GM10266 (cell line): ENCODE measurements at regions not wholly inside any gene's neighbourhood (a gene's known extent, or its start where the extent isn't known, plus 50 kb on each side); places are given as distances from the start of the nearest gene placed in this dataset.
"Not testable (repeated sequence)": the region's sequence is repeated elsewhere in the genome, so short reads cannot be mapped to it uniquely, and the experiment has no call there.

Experiments
- DNase-seq: peaks from one replicate; pipeline ENCODE4 v3.0.0; 2012; ENCODE audit errors: extremely low spot score
- TF ChIP-seq, protein P1 (sequence below): IDR thresholded peaks from 2 replicates; pipeline ENCODE4 v1.5.1; 2012; ENCODE audit warnings: mild to moderate bottlenecking, low read depth; ENCODE audit not compliant: control insufficient read depth, insufficient read depth; ENCODE audit errors: missing control alignments

DNA sequence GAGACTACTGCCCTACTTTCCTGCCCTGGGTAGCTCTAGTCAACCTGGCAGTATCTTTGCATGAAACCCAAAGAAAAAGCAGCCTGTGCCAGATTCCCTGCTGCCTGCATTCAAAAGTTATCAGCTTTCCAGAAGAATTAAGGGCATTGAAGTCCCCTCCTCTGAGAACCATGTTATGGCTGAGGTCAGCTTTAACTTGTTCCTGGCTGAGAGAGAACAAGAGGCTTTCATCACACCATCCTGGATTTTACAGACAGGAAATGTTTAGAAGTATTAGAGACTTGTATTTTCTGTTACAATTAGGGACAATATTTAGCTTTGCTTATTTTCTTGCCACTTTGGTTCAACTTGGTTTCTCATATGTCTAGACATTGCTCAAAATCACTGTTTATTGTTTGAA lies 238.8 kb downstream of the ARL4A start:
- no peak for DNase-seq
- TF ChIP-seq, protein P1, sequence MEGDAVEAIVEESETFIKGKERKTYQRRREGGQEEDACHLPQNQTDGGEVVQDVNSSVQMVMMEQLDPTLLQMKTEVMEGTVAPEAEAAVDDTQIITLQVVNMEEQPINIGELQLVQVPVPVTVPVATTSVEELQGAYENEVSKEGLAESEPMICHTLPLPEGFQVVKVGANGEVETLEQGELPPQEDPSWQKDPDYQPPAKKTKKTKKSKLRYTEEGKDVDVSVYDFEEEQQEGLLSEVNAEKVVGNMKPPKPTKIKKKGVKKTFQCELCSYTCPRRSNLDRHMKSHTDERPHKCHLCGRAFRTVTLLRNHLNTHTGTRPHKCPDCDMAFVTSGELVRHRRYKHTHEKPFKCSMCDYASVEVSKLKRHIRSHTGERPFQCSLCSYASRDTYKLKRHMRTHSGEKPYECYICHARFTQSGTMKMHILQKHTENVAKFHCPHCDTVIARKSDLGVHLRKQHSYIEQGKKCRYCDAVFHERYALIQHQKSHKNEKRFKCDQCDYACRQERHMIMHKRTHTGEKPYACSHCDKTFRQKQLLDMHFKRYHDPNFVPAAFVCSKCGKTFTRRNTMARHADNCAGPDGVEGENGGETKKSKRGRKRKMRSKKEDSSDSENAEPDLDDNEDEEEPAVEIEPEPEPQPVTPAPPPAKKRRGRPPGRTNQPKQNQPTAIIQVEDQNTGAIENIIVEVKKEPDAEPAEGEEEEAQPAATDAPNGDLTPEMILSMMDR, result no peak

- no peak for DNase-seq
- TF ChIP-seq, protein P1, result no peak
Observed at GRCh38 chr7:12927635-12928434, 240.4 kb downstream of the ARL4A start.

GRCh38 chr7:12929476-12930140 lies 242.2 kb downstream of the ARL4A start:
- TF ChIP-seq, protein P1, result no peak
- no peak for DNase-seq

DNA sequence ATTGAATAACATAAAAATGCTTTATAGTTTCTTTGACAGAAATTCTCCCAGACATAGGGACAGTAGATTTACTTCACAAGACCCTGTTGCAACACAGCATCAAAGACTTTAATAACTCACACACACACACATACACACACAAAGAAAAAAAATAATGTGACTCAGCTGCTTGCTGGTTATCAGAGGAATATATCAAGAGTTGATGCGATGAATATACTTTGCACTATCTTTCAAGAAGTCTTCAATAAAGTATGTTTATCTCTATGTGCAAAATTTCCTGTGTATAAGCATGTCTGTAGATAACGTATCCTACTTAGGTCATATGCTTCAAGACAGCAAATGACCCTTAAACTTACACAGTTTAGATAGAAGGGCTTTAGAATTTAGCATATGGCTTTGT lies 243.1 kb downstream of the ARL4A start:
- TF ChIP-seq, protein P1, result no peak
- DNase-seq, result no peak

DNA sequence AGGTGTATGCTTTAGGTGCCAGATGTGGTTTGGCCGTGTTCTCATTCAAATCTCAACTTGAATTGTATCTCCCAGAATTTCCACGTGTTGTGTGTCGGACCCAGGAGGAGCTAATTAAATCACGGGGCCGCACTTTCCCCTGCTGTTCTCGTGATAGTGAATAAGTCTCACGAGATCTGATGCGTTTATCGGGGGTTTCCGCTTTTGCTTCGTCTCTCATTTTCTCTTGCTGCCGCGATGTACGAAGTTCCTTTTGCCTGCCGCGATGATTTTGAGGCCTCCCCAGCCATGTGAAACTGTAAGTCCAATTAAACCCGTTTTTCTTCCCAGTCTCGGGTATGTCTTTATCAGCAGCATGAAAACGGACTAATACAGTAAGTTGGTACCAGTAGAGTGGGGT lies 244.0 kb downstream of the ARL4A start:
- not testable (repeated sequence) for DNase-seq

- TF ChIP-seq, protein P1, result no peak
- DNase-seq, result no peak
Observed at GRCh38 chr7:12939694-12940093, 252.3 kb downstream of the ARL4A start.

- TF ChIP-seq, protein P1, result no peak
- DNase-seq, result no peak
Observed at GRCh38 chr7:12941512-12941911, 254.1 kb downstream of the ARL4A start.
